IPS-NIHi7 (cell line): ENCODE measurements at regions not wholly inside any gene's neighbourhood (a gene's known extent, or its start where the extent isn't known, plus 50 kb on each side); places are given as distances from the start of the nearest gene placed in this dataset.
"Not testable (repeated sequence)": the region's sequence is repeated elsewhere in the genome, so short reads cannot be mapped to it uniquely, and the experiment has no call there.

ENCODE experiments used
- DNase-seq: peaks from one replicate; pipeline ENCODE4 v3.0.0; 2012; ENCODE audit warnings: mixed read lengths; ENCODE audit errors: extremely low spot score

DNA sequence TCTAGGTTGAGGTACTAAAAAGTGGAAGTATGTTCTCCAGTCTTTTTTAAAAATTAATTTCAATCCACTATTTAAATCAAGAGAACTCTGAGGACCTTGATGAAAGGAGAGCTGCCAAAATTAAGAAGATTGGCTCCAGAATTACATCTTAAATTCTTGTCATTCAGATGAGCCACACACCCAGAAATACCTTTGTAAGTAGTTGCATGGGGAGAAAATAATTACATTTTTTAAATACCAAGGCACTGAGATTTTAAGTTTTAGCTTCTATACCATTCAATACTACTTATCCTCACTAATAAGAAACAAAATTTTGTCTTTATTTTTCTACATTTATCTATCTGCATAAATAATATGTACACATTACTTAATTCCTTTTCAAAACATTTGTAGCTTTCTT is 1132.8 kb downstream of the OTOL1 start:
- DNase-seq = no peak

- DNase-seq = no peak
Measured at GRCh38 chr3:162632672-162633071, 1136.1 kb downstream of the OTOL1 start.

- DNase-seq = not testable (repeated sequence)
Measured at GRCh38 chr3:162640208-162640607, 1143.6 kb downstream of the OTOL1 start.

DNA sequence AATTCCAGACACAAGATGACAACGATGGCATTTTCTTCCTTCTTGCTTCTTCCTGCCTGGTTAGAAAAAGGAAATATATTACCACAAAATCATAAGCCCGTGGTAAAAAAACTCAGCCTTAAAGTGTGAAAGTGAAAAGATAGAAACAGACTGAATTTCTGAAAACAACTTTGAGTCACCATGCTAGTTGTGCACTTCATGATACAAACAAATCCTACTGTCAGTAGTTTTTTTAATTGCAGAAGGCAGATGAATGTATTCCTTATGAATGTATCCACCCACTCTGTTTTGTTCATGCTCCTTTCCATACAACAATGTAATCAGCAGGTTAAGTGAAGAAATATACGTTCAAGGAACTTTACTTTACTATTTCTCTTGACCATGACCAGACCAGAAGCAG is 1144.7 kb downstream of the OTOL1 start:
- no peak for DNase-seq

DNA sequence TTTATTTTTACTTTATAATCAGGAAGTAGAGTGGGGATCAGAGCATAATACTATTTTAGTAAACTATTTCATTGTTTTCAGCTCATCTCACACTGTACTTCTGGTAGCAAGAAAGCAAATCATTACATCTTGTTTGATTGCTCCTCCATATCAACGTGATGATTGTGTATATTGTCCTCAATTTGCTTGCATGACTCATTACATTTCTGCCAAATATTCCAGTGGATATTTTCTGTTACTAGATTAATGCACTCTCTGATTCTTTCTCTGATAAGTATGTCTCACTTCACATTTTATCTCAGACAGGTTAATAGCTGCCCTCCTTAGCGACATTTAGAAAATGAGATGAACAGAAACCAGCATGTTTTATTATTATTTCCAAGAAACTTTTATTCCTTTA is 1145.3 kb downstream of the OTOL1 start:
- no peak for DNase-seq

DNA sequence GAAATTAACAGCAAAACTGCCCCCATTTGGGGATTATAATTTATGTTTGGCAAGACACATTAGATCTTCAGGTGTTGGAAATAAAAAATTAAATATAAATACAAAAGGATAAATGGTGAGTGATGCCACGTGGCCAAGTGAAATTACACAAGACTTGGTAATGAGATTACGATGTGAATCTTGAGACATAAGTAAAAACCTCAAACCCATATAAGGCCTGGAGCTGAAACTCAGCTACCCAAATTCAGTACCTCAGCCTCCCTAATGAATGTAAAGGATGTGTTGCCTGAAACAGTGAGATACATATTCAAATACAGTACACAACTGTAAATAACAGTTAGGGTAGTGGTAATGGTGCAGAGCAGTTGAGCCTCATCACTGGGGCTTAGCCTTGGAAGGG is 1146.6 kb downstream of the OTOL1 start:
- no peak for DNase-seq

DNA sequence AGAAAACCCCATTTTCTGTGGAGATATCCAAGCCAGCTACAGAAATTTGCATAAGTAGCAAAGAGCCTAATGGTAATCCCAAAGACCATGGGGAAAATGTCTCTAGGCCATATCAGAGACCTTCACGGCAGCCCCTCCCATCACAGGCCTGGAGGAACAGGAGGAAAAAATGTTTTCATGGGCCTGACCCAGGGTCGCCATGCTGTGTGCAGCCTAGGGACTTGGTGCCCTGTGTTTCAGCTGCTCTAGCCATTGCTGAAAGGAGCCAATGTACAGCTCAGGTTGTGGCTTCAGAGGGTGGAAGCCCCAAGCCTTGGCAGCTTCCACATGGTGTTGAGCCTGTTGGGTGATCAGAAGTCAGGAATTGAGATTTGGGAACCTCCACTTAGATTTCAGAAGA is 1150.7 kb downstream of the OTOL1 start:
- DNase-seq = no peak

DNA sequence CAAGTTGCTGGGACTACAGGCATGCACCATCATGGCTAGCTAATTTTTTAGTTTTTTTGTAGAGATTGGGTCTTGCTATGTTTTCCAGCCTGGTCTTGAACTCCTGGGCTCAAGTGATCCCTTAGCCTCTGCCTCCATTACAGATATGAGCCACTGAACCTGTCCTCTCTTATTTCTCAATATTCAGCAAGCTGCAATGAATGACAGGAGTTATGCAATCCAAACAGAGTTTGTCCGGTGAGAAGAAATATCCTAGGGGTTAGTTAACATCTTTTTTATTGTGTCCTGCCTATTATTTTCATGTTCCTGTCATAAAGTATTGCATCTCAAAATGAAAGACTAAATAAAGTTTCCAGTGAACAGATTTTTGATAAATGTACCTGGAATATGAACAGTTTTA is 1161.4 kb downstream of the OTOL1 start:
- DNase-seq = no peak

- DNase-seq = no peak
Measured at GRCh38 chr3:162665684-162666391, 1169.2 kb downstream of the OTOL1 start.

GRCh38 chr3:162666835-162667234 is 1170.2 kb downstream of the OTOL1 start:
- DNase-seq = no peak

DNA sequence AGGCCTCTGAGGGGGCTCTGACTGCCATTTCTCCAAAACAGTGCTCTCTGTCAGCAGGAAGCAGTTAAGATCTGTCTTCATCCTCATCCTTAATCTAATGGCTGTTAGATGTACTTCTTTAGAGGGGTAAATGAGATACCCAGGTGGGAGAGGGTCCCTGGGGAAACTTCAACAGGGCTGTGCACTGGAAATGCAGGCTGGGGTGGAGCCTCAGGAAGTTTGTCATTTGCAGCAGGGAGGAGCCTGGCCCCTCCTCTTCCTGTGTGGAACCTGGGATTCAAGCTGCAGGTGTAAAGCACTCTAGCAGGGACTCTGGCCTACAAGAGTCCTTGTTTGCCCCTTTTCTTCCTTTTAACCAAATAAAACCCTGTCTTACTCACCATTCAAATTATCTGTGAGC is 1173.6 kb downstream of the OTOL1 start:
- no peak for DNase-seq

- no peak for DNase-seq
Measured at GRCh38 chr3:162677475-162677874, 1180.9 kb downstream of the OTOL1 start.

GRCh38 chr3:162678941-162679340 is 1182.3 kb downstream of the OTOL1 start:
- no peak for DNase-seq

- no peak for DNase-seq
Measured at GRCh38 chr3:162684260-162684659, 1187.7 kb downstream of the OTOL1 start.

- DNase-seq = no peak
Measured at GRCh38 chr3:162699291-162699690, 1202.7 kb downstream of the OTOL1 start.

DNA sequence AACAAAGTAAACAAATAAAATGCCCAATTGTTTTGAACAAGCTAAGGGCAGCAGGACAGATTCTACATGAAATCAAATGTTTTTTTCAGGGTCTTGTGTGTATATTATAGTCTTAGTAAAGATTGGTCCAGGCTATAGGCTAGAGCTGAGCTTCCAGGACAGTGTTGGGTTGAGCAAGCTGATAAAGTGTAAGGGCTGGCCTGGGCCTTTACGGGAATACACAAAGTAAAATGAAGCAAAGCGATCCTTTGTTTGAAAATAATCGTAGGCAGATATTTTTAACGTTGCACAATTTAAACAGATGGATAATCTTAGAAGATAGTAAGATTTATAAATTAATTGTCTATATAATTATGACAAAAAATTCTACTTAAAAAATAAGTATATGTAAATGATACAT is 1204.6 kb downstream of the OTOL1 start:
- no peak for DNase-seq

DNA sequence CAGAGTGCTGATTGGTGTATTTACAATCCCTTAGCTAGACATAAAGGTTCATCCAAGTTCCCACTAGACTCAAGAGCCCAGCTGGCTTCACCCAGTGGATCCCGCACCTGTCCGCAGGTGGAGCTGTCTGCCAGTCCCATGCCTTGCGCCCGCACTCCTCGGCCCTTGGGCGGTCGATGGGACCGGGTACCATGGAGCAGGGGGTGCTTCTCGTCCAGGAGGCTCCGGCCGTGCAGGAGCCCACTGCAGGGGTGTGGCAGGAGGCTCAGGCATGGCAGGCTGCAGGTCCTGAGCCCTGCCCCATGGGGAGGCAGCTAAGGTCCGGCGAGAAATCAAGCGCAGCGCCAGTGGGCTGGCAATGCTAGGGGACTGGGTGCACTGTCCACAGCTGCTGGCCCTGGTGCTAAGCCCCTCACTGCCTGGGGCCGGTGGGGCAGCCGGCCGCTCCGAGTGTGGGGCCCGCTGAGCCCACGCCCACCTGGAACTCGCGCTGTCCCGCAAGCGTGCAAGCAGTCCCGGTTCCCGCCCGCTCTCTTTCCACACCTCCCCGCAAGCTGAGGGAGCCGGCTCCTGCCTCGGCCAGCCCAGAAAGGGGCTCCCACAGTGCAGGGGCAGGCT is 1206.3 kb downstream of the OTOL1 start:
- no peak for DNase-seq

DNA sequence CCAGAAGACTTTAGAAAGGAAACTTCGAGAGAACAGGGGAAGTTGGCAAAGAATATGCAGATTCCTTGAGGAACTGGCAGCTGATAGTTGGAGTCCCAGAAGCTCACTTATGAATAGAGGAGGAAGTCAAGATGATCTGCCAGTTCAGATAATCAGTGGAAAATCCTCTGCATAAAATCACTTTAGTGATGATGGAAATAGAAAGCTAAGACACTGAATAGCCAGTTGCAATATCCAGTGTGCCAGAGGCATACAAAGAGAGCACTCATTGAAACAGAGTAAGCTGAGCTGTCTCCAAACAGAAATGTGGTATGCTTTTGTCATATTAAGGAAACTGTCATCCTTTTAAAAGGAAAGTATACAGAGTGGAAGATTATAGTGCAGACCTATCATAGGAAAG is 1207.6 kb downstream of the OTOL1 start:
- no peak for DNase-seq

DNA sequence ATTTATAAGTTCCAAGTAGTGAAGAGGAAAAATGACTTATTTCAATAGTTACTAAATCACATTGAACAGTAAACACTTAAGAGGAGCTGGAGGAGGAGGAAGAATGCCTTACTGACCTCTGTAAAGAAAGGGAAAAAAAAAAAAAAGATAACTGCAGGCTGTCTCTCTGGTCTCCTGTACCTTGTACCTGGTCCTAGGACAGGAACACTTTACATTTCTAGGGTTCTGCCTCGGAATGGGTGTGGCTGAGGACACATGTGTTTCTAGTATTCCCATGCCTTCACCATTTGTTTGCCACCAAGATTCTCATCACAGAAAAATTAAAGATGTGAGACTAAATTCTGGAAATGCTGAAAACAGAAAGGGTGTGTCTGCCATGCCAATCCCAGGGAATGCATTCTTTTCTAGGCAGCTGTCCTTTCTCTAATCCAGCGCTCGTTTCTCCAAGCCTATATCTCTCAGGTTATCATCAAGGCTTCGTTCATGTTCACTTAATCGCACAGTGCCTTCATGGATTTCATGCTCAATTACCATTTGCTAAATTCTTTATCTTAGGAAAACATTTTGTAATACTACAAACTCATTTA is 1208.3 kb downstream of the OTOL1 start:
- DNase-seq = no peak

GRCh38 chr3:162708394-162708793 is 1211.8 kb downstream of the OTOL1 start:
- DNase-seq = not testable (repeated sequence)

- DNase-seq = not testable (repeated sequence)
Measured at GRCh38 chr3:162708942-162709706, 1212.5 kb downstream of the OTOL1 start.

DNA sequence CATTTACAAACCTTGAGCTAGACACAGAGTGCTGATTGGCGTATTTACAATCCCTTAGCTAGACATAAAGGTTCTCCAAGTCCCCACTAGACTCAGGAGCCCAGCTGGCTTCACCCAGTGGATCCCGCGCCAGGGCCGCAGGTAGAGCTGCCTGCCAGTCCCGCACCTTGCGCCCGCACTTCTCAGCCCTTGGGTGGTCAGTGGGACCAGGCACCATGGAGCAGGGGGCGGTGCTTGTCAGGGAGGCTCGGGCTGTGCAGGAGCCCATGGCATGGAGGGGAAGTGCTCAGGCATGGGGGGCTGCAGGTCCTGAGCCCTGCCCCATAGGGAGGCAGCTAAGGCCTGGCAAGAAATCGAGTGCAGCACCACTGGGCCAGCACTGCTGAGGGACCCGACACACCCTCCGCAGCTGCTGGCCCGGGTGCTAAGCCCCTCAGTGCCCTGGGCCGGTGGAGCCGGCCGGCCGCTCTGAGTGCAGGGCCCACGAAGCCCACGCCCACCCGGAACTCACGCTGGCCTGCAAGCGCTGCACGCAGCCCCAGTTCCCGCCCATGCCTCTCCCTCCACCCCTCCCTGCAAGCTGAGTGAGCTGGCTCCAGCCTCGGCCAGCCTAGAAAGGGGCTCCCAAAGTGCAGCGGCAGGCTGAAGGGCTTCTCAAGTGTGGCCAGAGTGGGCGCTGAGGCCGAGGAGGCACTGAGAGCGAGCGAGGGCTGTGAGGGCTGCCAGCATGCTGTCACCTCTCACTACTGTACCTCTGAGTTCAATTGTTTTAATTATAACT is 1213.9 kb downstream of the OTOL1 start:
- DNase-seq = no peak
